RWPE2 (cell line): ENCODE measurements at regions not wholly inside any gene's neighbourhood (a gene's known extent, or its start where the extent isn't known, plus 50 kb on each side); places are given as distances from the start of the nearest gene placed in this dataset.

Source experiments
- ATAC-seq: fragments of 200-7000 bp; cut with Tn5 transposase; 3 replicates; pipeline ENCODE4 v1.9.1; 2021; ENCODE audit warnings: low read depth
- DNase-seq: peaks from one replicate; pipeline ENCODE4 v3.0.0-alpha.2; 2020; ENCODE audit warnings: low spot score
- H3K27ac ChIP-seq: fragments of 450-650 bp; 2 replicates; pipeline ENCODE4 v1.5.1; 2017; ENCODE audit warnings: mild to moderate bottlenecking; ENCODE audit not compliant: poor library complexity, severe bottlenecking
- H3K27me3 ChIP-seq: fragments of 250-450 bp; sonication (Bioruptor Pico); 2 replicates; pipeline ENCODE4 v1.5.1; 2021; ENCODE audit warnings: mild to moderate bottlenecking, moderate library complexity; ENCODE audit not compliant: insufficient read depth, poor library complexity, severe bottlenecking
- H3K36me3 ChIP-seq: fragments of 250-450 bp; sonication (Bioruptor Pico); 2 replicates; pipeline ENCODE4 v1.5.1; 2020; ENCODE audit warnings: low read depth, mild to moderate bottlenecking, moderate library complexity
- H3K4me1 ChIP-seq: fragments of 250-450 bp; sonication (Bioruptor Pico); 2 replicates; pipeline ENCODE4 v1.5.1; 2021; ENCODE audit warnings: mild to moderate bottlenecking, moderate library complexity; ENCODE audit not compliant: insufficient read depth, poor library complexity, severe bottlenecking
- H3K4me3 ChIP-seq: fragments of 250-450 bp; sonication (Bioruptor Pico); 2 replicates; pipeline ENCODE4 v1.5.1; 2021; ENCODE audit warnings: mild to moderate bottlenecking, moderate library complexity; ENCODE audit not compliant: severe bottlenecking
- H3K9me3 ChIP-seq: fragments of 250-450 bp; sonication (Bioruptor Pico); 2 replicates; pipeline ENCODE4 v1.5.1; 2021; ENCODE audit warnings: mild to moderate bottlenecking, moderate library complexity; ENCODE audit not compliant: severe bottlenecking
- TF ChIP-seq, protein P1 (sequence below): fragments of 450-650 bp; IDR thresholded peaks from one replicate; pipeline ENCODE4 v1.5.1; 2017; ENCODE audit warnings: mild to moderate bottlenecking, moderate library complexity; ENCODE audit not compliant: poor library complexity, severe bottlenecking

DNA sequence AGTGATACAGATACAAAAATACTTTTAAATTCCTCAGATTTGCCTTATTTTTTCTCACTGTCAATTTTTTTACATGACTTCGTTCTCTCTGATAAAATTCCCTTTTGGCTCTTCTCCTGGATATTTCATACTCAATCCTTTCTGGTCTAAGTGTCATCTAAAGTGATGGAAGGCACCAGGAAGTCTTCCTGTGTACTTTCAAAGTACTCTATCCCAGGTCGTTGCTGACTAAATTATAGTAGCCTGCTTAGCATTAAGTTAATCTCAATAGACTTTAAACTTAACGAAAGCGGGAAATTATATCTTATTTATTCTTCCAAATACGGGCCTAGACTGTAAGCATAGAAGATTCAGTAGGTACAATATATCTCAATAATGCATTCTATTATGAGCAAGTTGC, 67.8 kb downstream of the CASP12 start:
- no peak for DNase-seq
- TF ChIP-seq, protein P1, sequence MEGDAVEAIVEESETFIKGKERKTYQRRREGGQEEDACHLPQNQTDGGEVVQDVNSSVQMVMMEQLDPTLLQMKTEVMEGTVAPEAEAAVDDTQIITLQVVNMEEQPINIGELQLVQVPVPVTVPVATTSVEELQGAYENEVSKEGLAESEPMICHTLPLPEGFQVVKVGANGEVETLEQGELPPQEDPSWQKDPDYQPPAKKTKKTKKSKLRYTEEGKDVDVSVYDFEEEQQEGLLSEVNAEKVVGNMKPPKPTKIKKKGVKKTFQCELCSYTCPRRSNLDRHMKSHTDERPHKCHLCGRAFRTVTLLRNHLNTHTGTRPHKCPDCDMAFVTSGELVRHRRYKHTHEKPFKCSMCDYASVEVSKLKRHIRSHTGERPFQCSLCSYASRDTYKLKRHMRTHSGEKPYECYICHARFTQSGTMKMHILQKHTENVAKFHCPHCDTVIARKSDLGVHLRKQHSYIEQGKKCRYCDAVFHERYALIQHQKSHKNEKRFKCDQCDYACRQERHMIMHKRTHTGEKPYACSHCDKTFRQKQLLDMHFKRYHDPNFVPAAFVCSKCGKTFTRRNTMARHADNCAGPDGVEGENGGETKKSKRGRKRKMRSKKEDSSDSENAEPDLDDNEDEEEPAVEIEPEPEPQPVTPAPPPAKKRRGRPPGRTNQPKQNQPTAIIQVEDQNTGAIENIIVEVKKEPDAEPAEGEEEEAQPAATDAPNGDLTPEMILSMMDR: no peak
- H3K4me1 ChIP-seq: no peaks in the 10 kb centered on the region
- H3K9me3 ChIP-seq: no peaks in the 10 kb centered on the region
- H3K27me3 ChIP-seq: no peaks in the 10 kb centered on the region
- no peak overlapping the region for H3K4me3 ChIP-seq
- H3K36me3 ChIP-seq: no peaks in the 10 kb centered on the region
- no peak overlapping the region for H3K27ac ChIP-seq
- no peak for ATAC-seq

DNA sequence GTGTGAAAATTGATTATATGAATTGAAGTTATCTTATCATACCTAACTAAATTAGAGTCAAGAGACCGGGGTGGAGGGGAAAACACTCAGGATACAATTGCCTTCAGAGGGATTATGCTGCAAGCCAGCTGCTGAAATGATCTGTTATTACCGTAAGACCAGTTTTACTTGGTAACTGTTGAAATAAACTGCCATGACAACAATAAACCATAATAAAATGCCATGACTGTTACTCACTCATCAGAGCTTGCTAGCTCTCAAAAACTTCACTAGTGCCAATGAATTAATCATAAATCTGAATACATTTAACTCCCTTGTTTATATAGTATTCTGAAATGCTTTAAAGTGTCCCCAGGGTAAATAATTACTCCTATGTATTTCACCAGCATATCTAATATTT, 68.2 kb downstream of the CASP12 start:
- H3K9me3 ChIP-seq: no peaks in the 10 kb centered on the region
- TF ChIP-seq, protein P1: no peak
- H3K4me3 ChIP-seq: no peak overlapping the region
- ATAC-seq: peak; percentile 85
- H3K27me3 ChIP-seq: no peaks in the 10 kb centered on the region
- H3K36me3 ChIP-seq: no peaks in the 10 kb centered on the region
- DNase-seq: no peak
- no peaks in the 10 kb centered on the region for H3K4me1 ChIP-seq
- H3K27ac ChIP-seq: no peak overlapping the region

DNA sequence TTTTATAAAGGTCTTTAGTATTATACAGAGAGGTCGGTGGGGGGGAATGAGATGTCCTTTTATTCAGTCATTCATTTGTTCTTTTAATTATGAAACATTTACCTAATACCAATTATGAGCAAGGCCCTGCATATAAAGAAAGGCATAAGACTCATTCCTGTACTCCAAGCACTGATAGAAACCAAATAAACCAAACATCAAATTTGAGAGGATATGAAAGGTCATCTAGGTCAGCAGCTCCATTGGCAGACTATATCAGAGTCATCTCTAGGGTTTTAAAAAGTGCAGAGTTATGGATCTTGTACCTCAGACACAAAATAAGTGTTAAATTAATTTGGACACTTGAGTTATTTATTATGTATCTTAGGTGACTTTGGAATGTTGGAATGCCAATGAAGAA, 71.5 kb downstream of the CASP12 start:
- ATAC-seq: no peak

DNA sequence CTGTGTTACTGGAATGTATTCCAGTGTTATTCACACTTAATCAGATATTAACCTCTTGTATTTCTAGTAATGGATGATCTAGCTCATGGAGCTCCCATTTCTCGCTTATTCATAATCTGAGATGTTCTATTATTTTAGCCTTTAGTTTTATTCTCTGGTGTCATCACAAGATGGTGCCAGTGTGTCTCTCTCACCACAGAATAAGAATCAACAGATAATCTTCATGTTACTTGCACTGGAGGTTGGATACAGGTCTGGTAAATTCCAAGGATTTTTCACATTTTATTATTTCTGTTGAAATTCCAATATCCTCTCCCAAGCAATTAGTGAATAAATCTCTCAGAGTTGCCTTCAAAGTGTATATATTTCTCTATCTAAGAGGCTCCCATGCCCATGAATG, 74.6 kb downstream of the CASP12 start:
- no peaks in the 10 kb centered on the region for H3K36me3 ChIP-seq
- ATAC-seq (no peak), DNase-seq (no peak)
- TF ChIP-seq, protein P1: no peak
- no peak overlapping the region for H3K27ac ChIP-seq
- no peaks in the 10 kb centered on the region for H3K4me1 ChIP-seq
- H3K27me3 ChIP-seq: no peaks in the 10 kb centered on the region
- H3K9me3 ChIP-seq: no peaks in the 10 kb centered on the region
- H3K4me3 ChIP-seq: no peak overlapping the region

More for the DNA sequence above, 71.5 kb downstream of the CASP12 start:
- H3K36me3 ChIP-seq: no peaks in the 10 kb centered on the region
- H3K27ac ChIP-seq: no peak overlapping the region
- H3K27me3 ChIP-seq: no peaks in the 10 kb centered on the region
- DNase-seq: no peak
- H3K9me3 ChIP-seq: no peaks in the 10 kb centered on the region
- no peaks in the 10 kb centered on the region for H3K4me1 ChIP-seq
- TF ChIP-seq, protein P1: no peak
- no peak overlapping the region for H3K4me3 ChIP-seq

DNA sequence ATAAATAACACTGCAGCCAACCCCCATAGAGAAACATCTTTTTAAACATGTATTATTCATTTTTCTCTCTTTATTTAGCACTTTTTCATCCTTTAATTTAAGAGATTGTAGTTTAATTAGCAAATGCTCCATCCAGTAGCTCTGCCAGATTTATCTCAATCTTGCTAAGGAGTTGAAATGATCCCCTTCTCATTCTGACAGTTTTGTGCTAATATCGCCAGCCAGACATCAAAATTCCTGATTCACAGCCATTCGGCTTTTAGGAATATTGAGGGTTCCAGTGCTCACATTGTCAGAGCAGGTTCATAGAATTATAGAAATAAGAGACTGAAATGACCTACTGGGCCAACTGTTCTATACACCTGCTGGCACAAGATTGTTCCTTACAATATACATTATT, 77.8 kb downstream of the CASP12 start:
- DNase-seq (no peak), ATAC-seq (no peak)
- no peak overlapping the region for H3K27ac ChIP-seq
- no peaks in the 10 kb centered on the region for H3K4me1 ChIP-seq
- no peak overlapping the region for H3K4me3 ChIP-seq
- TF ChIP-seq, protein P1: no peak
- no peaks in the 10 kb centered on the region for H3K27me3 ChIP-seq
- H3K9me3 ChIP-seq: no peaks in the 10 kb centered on the region
- no peaks in the 10 kb centered on the region for H3K36me3 ChIP-seq
